ENCODE measurements at regions not wholly inside any gene's neighbourhood (a gene's known extent, or its start where the extent isn't known, plus 50 kb on each side); places are given as distances from the start of the nearest gene placed in this dataset.

DNA sequence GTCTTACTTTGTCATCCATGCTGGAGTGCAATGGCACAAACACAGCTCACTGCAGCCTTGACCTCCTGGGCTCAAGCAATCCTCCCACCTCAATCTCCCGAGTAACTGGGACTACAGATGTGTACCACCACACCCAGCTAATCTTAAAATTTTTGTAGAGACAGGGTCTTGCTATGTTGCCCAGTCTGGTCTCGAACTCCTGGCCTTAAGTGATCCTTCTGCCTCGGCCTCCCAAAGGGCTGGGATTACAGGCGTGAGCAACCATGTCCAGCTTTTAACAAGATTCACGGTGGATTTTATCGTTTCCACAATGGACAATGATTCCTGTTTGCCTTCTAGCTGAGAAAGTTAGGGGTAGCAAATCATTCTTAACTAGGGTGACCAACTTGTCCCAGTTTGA lies 165.9 kb downstream of the ZNF608 start:
- Histone ChIP-seq H3K4me3 (replicated peaks in 1 of 2; ENCODE audit: low read depth in 1 of 2, low read length in 2 of 2) (no peak overlapping the region), H3K27me3 (ENCODE audit: insufficient read depth, low read length) (no peaks in the 10 kb centered on the region), H3K36me3 (ENCODE audit: control insufficient read depth in 1 of 2, insufficient read depth in 2 of 2, low read length in 2 of 2) (no peaks in the 10 kb centered on the region), H3K4me2 (ENCODE audit: low read length) (no peak overlapping the region), H2AFZ (ENCODE audit: low read depth, low read length, poor library complexity, severe bottlenecking) (no peak overlapping the region), H3K27ac (ENCODE audit: low read depth, low read length) (no peak overlapping the region), H3K4me1 (ENCODE audit: control insufficient read depth in 1 of 2, insufficient read depth in 2 of 2, low read length in 2 of 2) (peaks cover 2 to 19% of the 10 kb centered on the region in 2 experiments; a peak in 3 of 4 replicates), H3K79me2 (ENCODE audit: insufficient read depth, low read length) (no peaks in the 10 kb centered on the region), H3K9me2 (ENCODE audit: insufficient read depth) (no peaks in the 10 kb centered on the region), H3K9ac (ENCODE audit: low read length) (no peak overlapping the region), H3K9me3 (ENCODE audit: control insufficient read depth in 1 of 2, insufficient read depth in 1 of 2, low read depth in 1 of 2, low read length in 2 of 2) (no peaks in the 10 kb centered on the region), H4K20me1 (ENCODE audit: insufficient read depth) (no peaks in the 10 kb centered on the region)
- ChIA-PET RAD21 (ENCODE audit: low non-redundant PET in 1 of 2, low total read pairs in 2 of 2, uncharacterized antibody in 2 of 2, unreplicated experiment in 2 of 2) (no interaction called here), CTCF (no interaction called here), POLR2A (no interaction called here)
- ATAC-seq (no peak), DNase-seq (ENCODE audit: low read depth, low spot score) (no peak)
- no TSS peak for BruUV-seq (replicated peaks)
- TF ChIP-seq CEBPB (IDR thresholded peaks at IDR 0.05; ENCODE audit: low read depth) (no peak), SRF (IDR thresholded peaks at IDR 0.05; ENCODE audit: low read depth) (no peak), POLR2A (IDR thresholded peaks at IDR 0.05; ENCODE audit: borderline replicate concordance, extremely low read depth, insufficient read depth, insufficient read length) (no peak)
- intact Hi-C loops (cut with micrococcal nuclease): no loop called here

DNA sequence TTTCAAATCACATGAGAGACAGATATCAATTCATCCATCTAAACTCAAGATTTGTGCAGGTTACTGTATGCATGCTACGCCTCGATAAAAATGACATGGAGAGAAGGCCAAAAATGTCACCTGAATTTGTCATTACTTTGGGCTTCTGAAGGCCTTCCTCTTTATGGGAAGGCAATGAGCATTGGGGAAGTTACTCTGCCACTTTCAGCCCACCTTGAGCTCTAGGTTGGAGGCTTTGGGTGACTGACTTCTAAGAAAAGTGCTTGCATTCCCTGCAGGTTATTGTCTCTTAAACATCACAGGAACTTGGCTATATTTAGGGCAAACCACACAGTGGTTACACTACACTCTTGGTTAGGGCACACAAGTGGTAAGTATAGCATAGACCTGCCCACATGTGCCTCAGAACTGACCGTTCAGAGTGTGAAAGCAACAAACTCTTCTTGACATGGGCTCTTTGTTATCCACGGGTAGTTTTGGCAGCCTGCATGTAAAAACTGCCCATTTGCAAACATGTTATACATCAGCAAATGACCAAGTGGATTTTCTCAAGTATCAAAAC lies 169.5 kb downstream of the ZNF608 start:
- Histone ChIP-seq H3K4me3 (replicated peaks in 1 of 2; ENCODE audit: low read depth in 1 of 2, low read length in 2 of 2) (no peak overlapping the region), H3K9me2 (ENCODE audit: insufficient read depth) (no peaks in the 10 kb centered on the region), H3K79me2 (ENCODE audit: insufficient read depth, low read length) (no peaks in the 10 kb centered on the region), H3K9ac (ENCODE audit: low read length) (no peak overlapping the region), H3K27me3 (ENCODE audit: insufficient read depth, low read length) (no peaks in the 10 kb centered on the region), H3K36me3 (ENCODE audit: control insufficient read depth in 1 of 2, insufficient read depth in 2 of 2, low read length in 2 of 2) (no peaks in the 10 kb centered on the region), H2AFZ (ENCODE audit: low read depth, low read length, poor library complexity, severe bottlenecking) (no peak overlapping the region), H4K20me1 (ENCODE audit: insufficient read depth) (no peaks in the 10 kb centered on the region), H3K4me2 (ENCODE audit: low read length) (no peak overlapping the region), H3K27ac (ENCODE audit: low read depth, low read length) (no peak overlapping the region), H3K4me1 (ENCODE audit: control insufficient read depth in 1 of 2, insufficient read depth in 2 of 2, low read length in 2 of 2) (peaks cover 2% of the 10 kb centered on the region in 2 experiments; a peak in 2 of 4 replicates), H3K9me3 (ENCODE audit: control insufficient read depth in 1 of 2, insufficient read depth in 1 of 2, low read depth in 1 of 2, low read length in 2 of 2) (no peaks in the 10 kb centered on the region)
- ChIA-PET POLR2A (no interaction called here), CTCF (no interaction called here), RAD21 (ENCODE audit: low non-redundant PET in 1 of 2, low total read pairs in 2 of 2, uncharacterized antibody in 2 of 2, unreplicated experiment in 2 of 2) (no interaction called here)
- no peak for ATAC-seq
- TF ChIP-seq POLR2A (IDR thresholded peaks at IDR 0.05; ENCODE audit: borderline replicate concordance, extremely low read depth, insufficient read depth, insufficient read length): no peak
- no peak for TF ChIP-seq ATF3 (IDR thresholded peaks at IDR 0.05)
- no peak for TF ChIP-seq RAD21 (IDR thresholded peaks at IDR 0.05; ENCODE audit: low read depth)
- TF ChIP-seq ZNF274 (IDR thresholded peaks at IDR 0.05; ENCODE audit: low read depth, low read length): no peak
- no peak for TF ChIP-seq JUND (IDR thresholded peaks at IDR 0.05)
- TF ChIP-seq MAX (IDR thresholded peaks at IDR 0.05): no peak
- no peak for TF ChIP-seq EGR1 (IDR thresholded peaks at IDR 0.05; ENCODE audit: low read depth)
- no peak for TF ChIP-seq CTCF (IDR thresholded peaks at IDR 0.05 in 2 of 3, conservative IDR thresholded peaks at IDR 0.05 in 1 of 3; ENCODE audit: borderline replicate concordance in 1 of 3, insufficient read depth in 1 of 3, low read depth in 2 of 3, low read length in 2 of 3)
- no peak for TF ChIP-seq POLR2AphosphoS5 (IDR thresholded peaks at IDR 0.05; ENCODE audit: low read depth, low read length)
- no peak for TF ChIP-seq ZFX (IDR thresholded peaks at IDR 0.05)
- DNase-seq (ENCODE audit: low read depth, low spot score): no peak
- intact Hi-C loops (cut with micrococcal nuclease): no loop called here
- BruUV-seq (replicated peaks): no TSS peak

Data from HCT116 (cell line).